A673 (cell line): ENCODE measurements at regions not wholly inside any gene's neighbourhood (a gene's known extent, or its start where the extent isn't known, plus 50 kb on each side); places are given as distances from the start of the nearest gene placed in this dataset.

Experiments used
- EZH2 ChIP-seq: fragments of 200-600 bp; sonication (generic); IDR thresholded peaks from 2 replicates; pipeline ENCODE4 v1.6.1; 2017; ENCODE audit warnings: borderline replicate concordance, low read depth, mild to moderate bottlenecking, mixed read lengths, antibody characterized with exemption, low read length; ENCODE audit not compliant: poor library complexity, severe bottlenecking
- TF ChIP-seq, protein P1 (sequence below): fragments of 300-800, 200-600 bp; sonication (generic); conservative IDR thresholded peaks from 2 replicates; pipeline ENCODE4 v1.5.1; 2017; ENCODE audit warnings: low read depth, mild to moderate bottlenecking, antibody characterized with exemption, low read length, moderate library complexity, mixed read lengths

- TF ChIP-seq, protein P1, sequence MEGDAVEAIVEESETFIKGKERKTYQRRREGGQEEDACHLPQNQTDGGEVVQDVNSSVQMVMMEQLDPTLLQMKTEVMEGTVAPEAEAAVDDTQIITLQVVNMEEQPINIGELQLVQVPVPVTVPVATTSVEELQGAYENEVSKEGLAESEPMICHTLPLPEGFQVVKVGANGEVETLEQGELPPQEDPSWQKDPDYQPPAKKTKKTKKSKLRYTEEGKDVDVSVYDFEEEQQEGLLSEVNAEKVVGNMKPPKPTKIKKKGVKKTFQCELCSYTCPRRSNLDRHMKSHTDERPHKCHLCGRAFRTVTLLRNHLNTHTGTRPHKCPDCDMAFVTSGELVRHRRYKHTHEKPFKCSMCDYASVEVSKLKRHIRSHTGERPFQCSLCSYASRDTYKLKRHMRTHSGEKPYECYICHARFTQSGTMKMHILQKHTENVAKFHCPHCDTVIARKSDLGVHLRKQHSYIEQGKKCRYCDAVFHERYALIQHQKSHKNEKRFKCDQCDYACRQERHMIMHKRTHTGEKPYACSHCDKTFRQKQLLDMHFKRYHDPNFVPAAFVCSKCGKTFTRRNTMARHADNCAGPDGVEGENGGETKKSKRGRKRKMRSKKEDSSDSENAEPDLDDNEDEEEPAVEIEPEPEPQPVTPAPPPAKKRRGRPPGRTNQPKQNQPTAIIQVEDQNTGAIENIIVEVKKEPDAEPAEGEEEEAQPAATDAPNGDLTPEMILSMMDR = no peak
- TF ChIP-seq EZH2 = no peak
Observed at GRCh38 chr5:174411479-174411819, 312.9 kb upstream of the MSX2 start.
